HS-5 (cell line): ENCODE measurements at regions not wholly inside any gene's neighbourhood (a gene's known extent, or its start where the extent isn't known, plus 50 kb on each side); places are given as distances from the start of the nearest gene placed in this dataset.

Source experiments
- DNase-seq: peaks from one replicate; pipeline ENCODE4 v3.0.0-alpha.2; 2012; ENCODE audit warnings: low read depth

DNA sequence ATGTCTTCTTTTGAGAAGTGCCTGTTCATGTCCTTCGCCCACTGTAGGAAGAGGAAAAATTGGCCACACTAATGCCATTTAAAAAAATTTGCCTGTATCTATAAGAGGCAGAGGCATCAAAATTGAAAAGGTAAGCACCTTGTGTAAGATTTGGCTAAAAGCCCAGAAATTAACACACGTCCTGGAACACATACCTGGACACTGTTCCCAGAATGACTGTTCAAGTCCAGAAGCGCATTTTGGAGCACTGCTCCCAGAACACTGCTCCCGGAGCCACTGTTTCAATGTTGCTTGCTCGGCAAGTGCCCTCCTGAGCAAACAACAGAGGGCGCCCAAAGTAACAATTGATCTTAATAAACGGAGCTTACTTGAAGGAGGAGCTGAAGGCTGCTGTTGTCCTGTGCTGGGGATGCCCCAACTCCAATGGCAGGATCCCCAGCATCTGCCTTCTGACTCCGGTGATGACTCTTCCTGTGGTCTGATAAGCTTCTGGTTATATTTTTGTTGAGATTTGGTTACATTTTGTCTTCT lies 1958.6 kb downstream of the C4orf33 start:
- no peak for DNase-seq

DNA sequence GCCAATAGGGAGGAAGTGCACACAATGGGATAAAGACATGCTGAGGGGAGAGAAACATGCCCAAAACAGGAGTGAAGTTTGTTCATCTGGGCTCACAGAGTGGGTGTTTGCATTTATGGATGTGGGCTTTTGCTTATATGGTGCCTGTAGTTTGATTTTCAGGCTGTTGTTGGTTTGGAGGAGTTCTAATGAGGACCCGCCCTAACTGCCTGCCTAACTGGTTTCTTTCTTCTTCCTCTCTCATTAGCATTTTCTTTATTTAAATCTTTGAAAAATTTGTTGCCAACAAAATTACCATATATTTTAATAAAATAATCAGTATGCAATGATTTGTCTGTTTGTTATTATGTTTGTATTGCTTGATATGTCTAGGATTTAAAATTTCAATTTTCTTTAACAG lies 1965.8 kb downstream of the C4orf33 start:
- DNase-seq: no peak

DNA sequence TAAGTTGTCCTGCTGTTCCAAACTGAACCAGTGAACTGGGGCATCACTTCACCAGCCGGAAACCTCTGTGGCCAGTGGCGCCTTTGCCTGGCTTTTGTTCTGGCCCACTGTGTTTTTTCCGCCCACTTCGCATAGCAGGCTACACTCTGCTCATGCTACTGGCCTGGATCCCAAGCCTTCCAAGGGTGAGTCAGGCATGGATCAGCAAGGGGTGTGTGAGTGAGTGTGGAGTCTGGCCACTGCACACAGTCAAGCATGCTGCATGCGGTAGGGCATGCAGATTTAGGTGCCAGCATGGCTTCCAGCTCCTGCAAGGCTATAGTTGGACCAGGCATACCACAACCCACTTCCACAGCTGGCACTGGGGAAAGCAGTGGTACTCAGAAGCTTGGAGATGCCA lies 1967.9 kb downstream of the C4orf33 start:
- DNase-seq: no peak

DNA sequence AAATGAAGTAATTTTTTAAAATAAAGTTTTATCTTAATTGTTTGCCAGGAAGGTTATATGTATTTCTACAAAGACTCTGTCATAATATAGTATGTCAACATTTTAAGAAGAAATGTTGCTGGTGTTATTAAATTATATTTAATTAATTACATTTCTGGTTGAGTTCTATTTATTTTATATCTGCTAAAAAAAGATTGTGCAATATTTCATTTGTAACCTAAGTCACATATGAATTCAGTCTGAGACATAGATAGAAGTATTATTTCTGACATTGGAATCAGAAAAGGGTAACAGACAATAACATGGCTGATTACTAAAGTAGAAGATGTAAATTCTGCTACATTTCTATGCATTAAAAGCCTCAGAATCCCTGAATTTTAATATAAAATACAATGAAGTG lies 1985.1 kb downstream of the C4orf33 start:
- DNase-seq: no peak

DNA sequence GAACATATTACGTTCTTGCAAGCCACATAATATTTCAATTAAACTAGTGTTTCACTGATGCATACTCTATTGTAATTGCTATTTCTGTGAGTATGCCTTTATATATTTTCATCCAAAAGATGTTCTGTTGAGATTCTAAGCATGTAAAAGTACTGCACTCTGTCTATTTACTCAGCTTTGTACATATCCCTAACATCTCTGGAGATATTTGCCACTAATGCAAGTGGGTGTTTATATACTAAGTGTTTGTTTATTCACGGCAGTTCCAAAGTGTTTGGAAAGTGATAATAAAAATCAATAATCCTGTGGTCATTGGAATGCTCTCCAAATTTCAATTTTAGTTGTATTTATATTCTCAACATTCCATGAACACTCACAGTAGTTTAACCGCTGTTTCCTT lies 1989.0 kb downstream of the C4orf33 start:
- DNase-seq: no peak

DNA sequence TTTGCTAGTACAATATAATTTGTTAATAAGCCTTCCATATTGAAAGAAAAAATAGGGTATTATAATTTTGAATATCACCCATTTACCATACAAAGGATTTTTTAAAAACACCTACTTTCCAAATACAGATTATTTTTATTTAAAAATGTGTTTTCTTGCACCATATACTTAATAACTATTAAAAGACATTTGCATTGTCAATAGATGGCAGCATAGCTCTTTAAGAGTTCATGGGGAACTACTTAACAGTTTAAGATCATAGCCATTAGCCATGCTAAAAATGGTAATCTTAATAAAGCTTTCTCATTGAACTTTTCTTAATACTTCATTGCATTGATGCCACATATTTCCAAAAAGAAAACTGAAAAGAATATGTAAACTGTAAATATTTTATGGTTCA lies 1995.9 kb downstream of the C4orf33 start:
- DNase-seq: peak; percentile 16

DNA sequence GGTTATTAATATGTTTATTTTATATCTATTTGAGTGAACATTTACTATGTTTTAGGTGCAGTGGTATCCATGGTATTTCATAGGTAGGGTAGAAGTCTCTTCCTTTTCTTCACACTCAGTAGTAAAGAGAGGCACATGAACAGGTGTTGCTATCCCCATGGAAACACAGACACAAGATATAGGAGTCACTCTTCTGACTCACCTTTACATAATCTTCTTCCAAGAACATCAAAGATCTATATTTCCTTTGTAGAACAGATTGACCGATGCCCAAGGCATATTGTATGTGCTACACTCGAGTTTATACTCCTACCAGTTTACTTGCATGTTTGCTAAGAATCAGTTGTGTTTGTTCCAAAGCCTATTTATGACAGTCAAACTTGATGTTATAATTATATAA lies 1997.4 kb downstream of the C4orf33 start:
- DNase-seq: no peak

DNA sequence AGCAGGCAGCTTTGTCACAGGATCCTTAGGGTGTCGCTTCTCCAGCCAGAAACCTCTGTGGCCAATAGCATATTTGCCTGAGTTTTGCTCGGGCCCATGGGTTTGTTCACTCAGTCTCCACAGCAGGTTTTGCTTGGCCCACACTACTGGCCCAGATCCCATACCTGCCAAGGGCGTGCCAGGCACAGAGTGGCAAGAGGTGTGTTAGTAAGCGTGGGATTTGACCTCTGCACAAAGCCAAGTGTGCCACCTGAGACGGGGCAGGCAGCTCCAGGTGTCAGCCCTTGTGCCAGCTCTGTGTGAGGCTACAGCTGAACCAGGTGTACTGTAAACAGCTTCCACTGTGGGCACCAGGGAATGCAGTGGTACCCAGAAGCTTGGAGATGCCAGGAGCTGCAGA lies 2003.0 kb downstream of the C4orf33 start:
- no peak for DNase-seq

DNA sequence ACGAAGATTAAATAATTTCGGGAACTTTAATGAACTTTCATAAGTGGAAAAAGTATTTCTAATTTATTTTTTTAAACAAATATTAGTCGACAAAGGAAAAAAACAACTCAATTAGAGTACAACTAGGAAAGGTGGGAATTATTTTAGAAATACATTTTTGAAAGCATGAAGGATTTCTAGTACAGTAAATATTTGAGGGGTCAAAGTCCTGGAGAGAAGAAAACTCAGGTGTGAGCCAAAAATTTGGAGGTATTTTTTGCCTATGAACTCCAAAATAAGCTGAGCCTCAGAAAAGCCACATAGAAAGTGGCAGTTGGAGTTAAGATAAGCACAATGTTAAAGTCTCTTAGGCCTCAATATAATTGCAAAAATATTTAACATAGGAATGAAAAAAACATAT lies 2017.3 kb downstream of the C4orf33 start:
- DNase-seq: no peak

DNA sequence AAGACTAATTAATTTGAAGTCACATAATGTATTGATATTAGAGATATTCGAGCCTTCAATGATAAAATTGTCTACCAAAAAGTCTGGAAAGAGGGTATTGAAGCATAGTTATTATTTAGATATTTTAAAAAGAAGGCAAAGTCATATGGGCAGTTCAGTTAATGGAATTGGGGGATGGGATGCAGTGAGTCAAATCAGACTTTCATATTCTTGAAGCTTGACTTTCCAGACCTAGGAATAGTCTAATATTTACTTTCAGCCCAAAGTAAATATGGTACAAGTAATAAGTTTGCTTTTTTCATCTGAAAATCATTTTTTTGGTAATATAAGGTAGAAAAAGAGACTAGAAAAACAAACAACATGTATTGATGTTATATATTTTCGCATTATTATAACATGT lies 2017.8 kb downstream of the C4orf33 start:
- DNase-seq: no peak

DNA sequence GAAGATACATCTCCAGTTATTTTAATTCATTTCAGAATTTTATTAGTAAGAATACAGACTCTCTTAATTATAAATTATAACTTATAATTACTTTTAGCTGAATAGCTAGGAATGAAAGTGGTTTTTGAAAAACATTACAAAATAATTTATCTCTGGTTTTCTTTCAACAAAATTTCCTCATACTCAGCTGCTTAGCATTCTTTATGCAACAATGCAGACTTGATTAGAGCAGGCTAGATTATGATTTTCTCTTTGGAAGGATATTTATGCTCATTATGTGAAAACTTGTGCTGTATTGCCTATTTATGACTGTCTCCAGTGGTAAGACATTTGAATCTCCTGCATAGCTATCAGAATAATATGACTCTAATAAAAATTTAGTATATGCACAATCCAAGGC lies 2023.7 kb downstream of the C4orf33 start:
- DNase-seq: no peak

DNA sequence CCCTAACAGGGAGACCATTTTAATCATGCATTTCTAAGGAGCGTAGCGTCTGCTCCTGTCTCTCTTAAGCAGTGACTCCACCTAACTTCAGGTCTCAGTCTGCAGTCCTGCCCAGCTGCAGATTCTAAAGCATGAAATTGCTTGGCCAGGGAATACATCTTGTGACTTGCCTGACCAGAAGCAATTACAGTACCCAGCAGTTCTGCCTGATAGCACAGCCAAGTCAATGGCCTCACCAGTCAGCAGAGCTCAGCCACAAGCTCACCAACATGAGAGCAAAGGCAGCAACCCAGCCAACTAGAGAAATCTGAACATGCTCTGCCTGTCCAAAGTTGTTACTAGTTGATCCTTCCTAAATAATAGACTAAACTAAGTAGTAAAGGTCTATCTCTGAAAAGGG lies 2011.9 kb upstream of the PCDH10 start:
- DNase-seq: no peak

DNA sequence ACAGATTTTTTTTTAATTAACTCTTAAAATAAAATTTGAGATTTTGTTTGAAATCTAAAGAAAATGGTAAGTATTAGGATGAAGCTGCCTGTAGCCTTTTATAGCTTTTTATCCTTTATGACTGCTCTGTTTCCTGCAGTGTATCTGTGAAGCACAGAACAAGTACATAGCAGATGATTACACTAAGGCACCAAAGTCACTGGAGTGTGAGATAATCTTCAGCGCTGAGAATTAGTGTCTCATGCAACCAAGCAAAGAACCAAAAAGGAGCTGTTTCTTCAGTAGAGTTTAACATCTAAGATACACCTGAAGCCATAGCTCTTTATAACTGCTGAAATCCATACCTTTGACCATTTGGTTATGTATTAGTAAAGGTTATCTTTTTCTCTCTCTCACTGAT lies 1989.8 kb upstream of the PCDH10 start:
- DNase-seq: no peak

DNA sequence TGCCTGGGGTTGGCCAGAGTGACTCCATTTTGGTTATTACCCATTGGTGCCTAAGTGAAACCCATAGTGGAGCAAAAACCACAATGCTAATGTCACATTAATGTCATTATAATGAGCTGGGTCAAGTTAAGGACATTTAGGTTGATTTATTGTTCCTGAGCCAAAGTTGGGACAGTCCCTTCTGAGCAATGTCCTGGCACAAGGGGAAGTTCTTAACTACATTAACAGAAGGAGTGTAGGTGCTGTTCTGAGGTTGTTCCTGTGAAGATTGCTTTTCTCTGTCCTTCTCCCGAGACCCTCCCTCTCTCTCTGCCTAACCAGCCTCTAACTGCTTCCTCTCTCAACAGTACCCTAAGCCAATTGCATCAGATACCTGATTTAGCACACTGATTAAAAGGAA lies 1956.8 kb upstream of the PCDH10 start:
- no peak for DNase-seq

DNA sequence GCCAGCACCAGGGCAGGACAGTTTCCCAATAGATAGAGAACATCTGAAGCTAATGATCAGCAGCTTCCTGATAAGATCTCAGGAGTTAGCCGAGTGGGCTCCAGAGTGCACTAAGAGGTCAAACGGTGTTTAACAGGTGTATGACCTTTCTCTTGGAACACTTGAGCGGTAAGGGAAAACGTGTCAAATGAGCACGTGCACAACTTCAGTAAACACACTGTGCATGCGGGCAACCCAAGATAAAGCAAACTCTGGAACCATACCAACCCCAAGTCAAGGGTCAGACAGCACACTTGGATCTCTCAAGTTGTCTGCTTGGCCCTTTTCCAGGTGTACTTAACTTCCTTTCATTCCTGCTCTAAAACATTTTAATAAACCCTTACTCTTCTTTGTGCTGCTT lies 1941.5 kb upstream of the PCDH10 start:
- DNase-seq: no peak

DNA sequence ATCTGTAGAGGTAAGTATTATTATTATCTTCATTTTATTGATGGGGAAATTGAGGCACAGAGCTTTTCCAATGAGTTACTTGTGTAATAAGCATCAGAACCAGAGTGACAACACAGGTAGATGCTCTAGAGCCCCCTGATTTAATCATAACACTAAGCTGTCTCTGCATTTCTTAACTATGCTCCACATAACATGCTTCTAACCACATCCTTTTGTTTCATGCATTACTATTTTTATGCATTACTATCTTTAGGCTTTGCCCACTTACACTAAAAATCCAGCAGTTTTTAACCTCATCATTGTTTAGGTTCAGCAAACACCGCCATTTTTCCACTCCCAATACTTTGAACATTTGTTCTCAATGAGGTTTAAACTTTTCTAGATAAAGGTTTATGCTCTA lies 1900.8 kb upstream of the PCDH10 start:
- no peak for DNase-seq

DNA sequence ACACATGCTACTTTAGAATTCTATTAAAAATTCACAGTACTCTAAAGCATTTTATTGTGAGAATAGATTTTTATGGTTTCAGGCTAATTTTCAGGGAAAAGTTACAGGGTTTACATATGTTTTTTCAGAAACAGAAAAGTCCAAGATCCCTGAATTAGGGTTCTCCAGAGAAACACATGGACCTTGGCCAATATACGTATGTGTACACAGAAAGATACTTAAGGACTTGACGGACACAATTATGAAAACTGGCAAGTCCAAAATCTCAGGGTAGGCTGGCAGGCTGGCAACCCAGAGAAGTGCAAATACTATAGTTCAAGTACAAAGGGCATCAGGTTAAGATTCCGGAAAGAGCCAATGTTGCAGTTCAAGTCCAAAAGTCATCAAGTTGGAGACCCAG lies 1897.8 kb upstream of the PCDH10 start:
- DNase-seq: no peak

DNA sequence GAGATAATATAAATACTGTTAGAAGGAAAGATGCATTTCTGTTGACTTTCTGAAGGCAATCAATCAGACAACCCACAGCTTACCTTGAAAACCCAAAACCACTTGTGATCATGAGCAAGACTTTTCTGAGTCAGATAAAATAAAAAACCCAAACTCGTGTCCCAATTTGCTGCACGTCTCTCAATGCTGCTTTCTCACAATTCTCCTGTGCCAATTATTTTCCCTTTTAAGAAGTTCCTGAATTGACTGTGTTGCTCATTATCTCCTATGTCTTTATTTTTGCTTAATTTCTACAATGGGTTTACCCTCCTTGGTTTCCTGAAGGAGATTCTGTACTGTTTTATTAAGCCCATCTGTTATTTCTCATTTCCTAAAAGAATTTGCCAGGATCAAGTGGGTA lies 1891.9 kb upstream of the PCDH10 start:
- DNase-seq: no peak

DNA sequence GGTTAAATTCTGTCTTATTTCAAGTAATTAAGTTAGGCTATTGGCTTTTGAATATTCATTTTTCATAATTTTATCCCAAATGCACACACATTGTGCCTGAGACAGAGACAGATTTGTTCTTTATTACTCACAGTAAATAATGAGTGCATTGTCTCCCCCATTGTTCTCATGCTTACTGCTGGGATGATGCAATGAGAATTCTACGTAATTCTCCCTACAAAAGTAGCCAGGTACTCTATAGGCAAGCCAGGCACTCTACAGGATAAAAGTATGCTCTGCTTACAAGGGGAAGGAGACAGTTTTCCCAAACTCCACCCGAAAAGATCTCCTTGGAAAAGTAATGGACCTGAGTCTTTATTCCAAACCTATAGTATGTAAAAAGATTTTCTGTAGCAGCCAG lies 1890.7 kb upstream of the PCDH10 start:
- no peak for DNase-seq

DNA sequence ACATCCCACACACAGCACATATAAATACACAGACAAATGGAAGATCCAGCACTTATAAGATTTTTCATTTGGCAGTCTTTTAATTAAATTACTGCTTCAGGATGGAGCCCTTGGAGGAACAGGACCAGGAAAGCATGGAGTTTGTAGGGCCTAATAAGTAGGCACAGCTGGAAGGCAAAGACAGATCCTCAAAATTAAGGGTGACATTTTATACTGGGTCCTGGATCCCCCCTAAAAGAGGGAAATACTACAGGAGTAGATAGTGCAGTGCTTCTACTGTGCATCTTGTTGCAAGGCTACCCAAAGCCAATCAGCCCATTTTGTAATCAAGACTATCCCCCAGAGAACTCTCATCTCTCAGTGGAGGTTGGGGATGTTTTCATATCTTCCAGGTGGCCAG lies 1860.7 kb upstream of the PCDH10 start:
- no peak for DNase-seq

DNA sequence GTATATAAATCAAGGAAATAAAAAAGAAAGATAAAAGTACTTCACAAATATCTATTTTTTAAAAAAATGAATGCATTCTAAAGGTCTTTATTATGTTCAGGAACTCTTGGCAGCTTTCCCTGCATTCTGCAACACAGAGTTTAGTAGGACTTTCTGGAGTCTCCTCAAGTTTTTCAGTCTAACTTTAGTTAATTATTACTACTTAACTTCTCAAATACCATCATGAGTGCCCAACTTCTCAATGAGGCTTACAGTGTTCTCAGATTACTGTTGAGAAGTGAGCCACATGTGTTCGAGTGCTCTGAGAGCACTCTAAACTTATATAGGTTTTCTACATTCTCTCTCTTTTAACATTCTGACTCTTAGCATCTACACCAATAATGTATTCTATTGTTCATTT lies 1852.9 kb upstream of the PCDH10 start:
- no peak for DNase-seq

DNA sequence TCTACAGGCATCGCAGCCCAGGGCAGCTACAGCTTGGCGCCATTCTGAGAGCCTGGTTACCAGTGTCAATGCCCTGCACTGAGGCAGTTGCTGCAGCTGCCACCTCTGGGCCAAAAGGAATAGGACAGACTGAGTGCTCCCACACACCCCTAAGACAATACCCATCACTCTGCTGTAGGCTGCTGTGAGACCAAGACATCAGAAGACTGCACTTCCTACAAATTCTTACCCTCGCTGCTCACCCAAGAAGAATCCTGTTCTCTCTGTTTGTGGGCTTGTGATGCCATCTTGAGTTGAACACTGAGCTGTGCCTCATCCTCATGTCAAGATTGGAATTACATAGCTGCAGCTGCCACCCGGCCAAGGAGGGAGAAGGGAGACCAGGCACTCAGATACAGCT lies 1847.0 kb upstream of the PCDH10 start:
- no peak for DNase-seq

DNA sequence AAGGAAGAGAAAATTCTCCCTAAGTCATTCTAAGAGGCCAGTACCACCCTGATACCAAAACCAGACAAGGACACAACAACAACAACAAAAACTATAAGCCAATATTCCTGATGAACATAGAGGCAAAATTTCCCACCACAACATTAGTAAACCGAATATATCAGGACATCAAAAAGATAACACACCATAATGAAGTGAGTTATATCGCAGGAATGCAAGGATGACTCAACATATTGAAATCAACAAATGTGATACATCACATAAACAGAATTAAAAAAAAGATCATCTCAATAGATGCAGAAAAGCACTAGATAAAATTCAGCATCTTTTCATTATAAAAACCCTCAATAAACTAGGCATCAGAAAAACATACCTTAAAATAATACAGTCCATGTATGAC lies 1844.4 kb upstream of the PCDH10 start:
- peak; percentile 31 for DNase-seq

DNA sequence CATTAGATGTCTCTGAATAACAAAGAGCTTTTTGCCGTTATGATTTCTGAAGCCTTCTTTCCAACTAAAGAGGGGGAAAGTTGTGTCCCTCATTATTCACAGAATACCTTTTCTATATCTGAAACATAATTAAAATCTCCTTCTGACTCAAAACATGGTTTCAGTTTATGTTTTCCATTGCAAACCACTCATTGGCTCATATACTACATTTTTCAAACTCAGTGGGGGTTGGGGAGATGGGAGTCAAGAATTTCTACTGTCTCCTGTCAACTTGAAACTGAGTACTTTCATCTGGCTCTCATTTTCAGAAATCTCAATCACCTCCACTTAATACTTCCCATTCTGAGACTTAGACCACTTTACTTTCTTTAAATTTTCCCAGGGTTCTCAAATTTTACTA lies 1839.5 kb upstream of the PCDH10 start:
- no peak for DNase-seq

DNA sequence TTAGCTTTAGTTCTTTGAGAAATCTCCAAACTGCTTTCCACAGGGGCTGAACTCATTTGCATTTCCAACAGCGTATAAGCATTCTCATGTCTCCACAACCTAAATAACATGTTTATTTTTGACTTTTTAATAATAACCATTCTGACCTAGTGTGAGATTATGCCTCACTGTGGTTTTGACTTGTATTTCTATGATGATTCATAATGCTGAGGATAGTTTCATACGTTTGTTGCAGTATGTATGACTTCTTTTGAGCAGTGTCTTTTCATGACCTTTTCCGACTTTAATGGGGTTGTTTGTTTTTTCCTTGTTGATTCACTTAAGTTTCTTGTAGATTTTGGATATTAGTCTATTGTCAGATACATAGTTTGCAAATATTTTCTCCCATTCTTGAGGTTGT lies 1833.0 kb upstream of the PCDH10 start:
- no peak for DNase-seq
